CD4-positive, alpha-beta T cell (primary cell): ENCODE measurements at regions not wholly inside any gene's neighbourhood (a gene's known extent, or its start where the extent isn't known, plus 50 kb on each side); places are given as distances from the start of the nearest gene placed in this dataset.

Experiments used
- ATAC-seq: fragments of 200-7000 bp; cut with Tn5 transposase; one replicate; pipeline ENCODE4 v1.10.0; 2022; ENCODE audit warnings: mild to moderate bottlenecking; ENCODE audit not compliant: poor library complexity
- CTCF ChIA-PET: fragments of 350-600 bp; sonication (Branson Sonifier 250); formaldehyde crosslinking; loops from one replicate; lab custom pipeline; 2021; ENCODE audit warnings: antibody characterized with exemption, inconsistent platforms; lab: Charles Lee
- POLR2A ChIA-PET: fragments of 350-600 bp; sonication (Branson Sonifier 250); formaldehyde crosslinking; loops from one replicate; lab custom pipeline; 2021; ENCODE audit warnings: antibody characterized with exemption, inconsistent platforms; lab: Charles Lee
- DNase-seq, 14 experiments: peaks; one replicate each; pipeline ENCODE4 v3.0.0-alpha.2; 2013 to 2020; ENCODE audit warnings: mixed read lengths in 2 of 14
- H3K27ac ChIP-seq, 2 donors: one replicate each; pipeline versions ENCODE4 v1.5.1 to v1.7.0; 2013; ENCODE audit warnings: low read length in 2 of 2, low read depth in 1 of 2, mild to moderate bottlenecking in 1 of 2
- H3K27me3 ChIP-seq, 2 experiments: 1 replicate in 1 of 2; 2 replicates in 1 of 2; pipeline versions ENCODE4 v1.6.1 to v1.7.0; 2013; ENCODE audit warnings: low read length in 2 of 2, control low read depth in 1 of 2, mild to moderate bottlenecking in 1 of 2, moderate library complexity in 1 of 2; ENCODE audit not compliant: insufficient read depth in 2 of 2, control insufficient read depth in 1 of 2
- H3K36me3 ChIP-seq: one replicate; pipeline ENCODE4 v1.6.1; 2013; ENCODE audit warnings: low read length, control low read depth; ENCODE audit not compliant: insufficient read depth
- H3K4me1 ChIP-seq: one replicate; pipeline ENCODE4 v1.6.1; 2013; ENCODE audit warnings: low read length, control low read depth; ENCODE audit not compliant: insufficient read depth
- H3K4me3 ChIP-seq: one replicate; pipeline ENCODE4 v1.5.1; 2013; ENCODE audit warnings: mild to moderate bottlenecking, low read length, moderate library complexity
- H3K9me3 ChIP-seq, 2 experiments: 1 replicate in 1 of 2; 2 replicates in 1 of 2; pipeline versions ENCODE4 v1.6.1 to v1.7.0; 2013; ENCODE audit warnings: low read length in 2 of 2, mild to moderate bottlenecking in 2 of 2, control low read depth in 1 of 2, moderate library complexity in 1 of 2; ENCODE audit not compliant: control insufficient read depth in 1 of 2, insufficient read depth in 1 of 2
- H3K27ac Mint-ChIP-seq: one replicate; pipeline ENCODE4 v1.8.0; 2020; ENCODE audit warnings: mixed read lengths
- H3K27me3 Mint-ChIP-seq: one replicate; pipeline ENCODE4 v1.8.0; 2021; ENCODE audit warnings: mixed read lengths
- H3K36me3 Mint-ChIP-seq: one replicate; pipeline ENCODE4 v1.8.0; 2021; ENCODE audit warnings: low read depth, mixed read lengths
- H3K4me1 Mint-ChIP-seq: one replicate; pipeline ENCODE4 v1.8.0; 2021; ENCODE audit warnings: low read depth, mixed read lengths
- H3K4me3 Mint-ChIP-seq: one replicate; pipeline ENCODE4 v1.8.0; 2020; ENCODE audit warnings: mild to moderate bottlenecking, mixed read lengths
- H3K9me3 Mint-ChIP-seq: one replicate; pipeline ENCODE4 v1.8.0; 2020; ENCODE audit warnings: mixed read lengths
- intact Hi-C, 2 experiments: fragments of 100-400 bp; cut with DNase I in 1 of 2; cut with micrococcal nuclease in 1 of 2; formaldehyde crosslinking; loops; one replicate each; pipeline versions ENCODE4 v1.15.1 to v1.9.0; 2023 to 2025; cut with DNase I, micrococcal nuclease
- TF ChIP-seq, protein P1 (sequence below): fragments of 200-600 bp; IDR thresholded peaks from one replicate; pipeline ENCODE4 v1.8.0; 2022; ENCODE audit warnings: antibody characterized with exemption, mild to moderate bottlenecking

DNA sequence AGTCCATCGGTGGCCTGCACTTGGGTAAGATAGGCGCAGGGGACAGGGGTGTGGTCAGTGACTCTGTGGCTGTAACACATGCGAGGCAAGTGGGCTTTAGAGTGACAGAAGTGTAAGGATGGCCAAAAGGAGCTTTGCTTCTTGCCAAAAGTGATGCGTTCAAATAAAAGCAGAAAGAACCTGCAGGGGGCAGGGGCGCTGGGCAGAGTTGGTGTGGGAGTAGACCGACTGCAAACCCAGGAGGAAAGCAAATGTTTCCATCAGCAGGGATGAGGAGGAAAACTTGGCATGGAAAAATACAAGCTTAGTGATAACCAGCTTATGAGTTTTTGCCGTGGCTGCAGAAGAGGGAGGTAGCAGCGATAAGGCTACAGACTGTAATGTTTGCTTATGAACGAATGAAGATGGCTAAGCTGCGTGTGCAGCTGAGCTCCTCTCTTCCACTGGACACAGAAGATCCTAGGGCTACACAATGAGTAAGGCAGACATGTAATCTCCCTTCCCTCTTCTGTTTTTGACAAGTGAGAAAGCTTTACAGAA, 149.4 kb downstream of the WNT5A start:
- DNase-seq, result no peak
- CTCF ChIA-PET, result no interaction called here
- TF ChIP-seq, protein P1, sequence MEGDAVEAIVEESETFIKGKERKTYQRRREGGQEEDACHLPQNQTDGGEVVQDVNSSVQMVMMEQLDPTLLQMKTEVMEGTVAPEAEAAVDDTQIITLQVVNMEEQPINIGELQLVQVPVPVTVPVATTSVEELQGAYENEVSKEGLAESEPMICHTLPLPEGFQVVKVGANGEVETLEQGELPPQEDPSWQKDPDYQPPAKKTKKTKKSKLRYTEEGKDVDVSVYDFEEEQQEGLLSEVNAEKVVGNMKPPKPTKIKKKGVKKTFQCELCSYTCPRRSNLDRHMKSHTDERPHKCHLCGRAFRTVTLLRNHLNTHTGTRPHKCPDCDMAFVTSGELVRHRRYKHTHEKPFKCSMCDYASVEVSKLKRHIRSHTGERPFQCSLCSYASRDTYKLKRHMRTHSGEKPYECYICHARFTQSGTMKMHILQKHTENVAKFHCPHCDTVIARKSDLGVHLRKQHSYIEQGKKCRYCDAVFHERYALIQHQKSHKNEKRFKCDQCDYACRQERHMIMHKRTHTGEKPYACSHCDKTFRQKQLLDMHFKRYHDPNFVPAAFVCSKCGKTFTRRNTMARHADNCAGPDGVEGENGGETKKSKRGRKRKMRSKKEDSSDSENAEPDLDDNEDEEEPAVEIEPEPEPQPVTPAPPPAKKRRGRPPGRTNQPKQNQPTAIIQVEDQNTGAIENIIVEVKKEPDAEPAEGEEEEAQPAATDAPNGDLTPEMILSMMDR, result no peak
- no peak for ATAC-seq
- Mint-ChIP-seq H3K36me3 (no peaks in the 10 kb centered on the region), H3K27me3 (no peaks in the 10 kb centered on the region), H3K4me3 (no peak overlapping the region), H3K27ac (no peak overlapping the region), H3K4me1 (no peaks in the 10 kb centered on the region), H3K9me3 (peaks cover 4% of the 10 kb centered on the region)
- H3K9me3 ChIP-seq, result peaks cover 0 to 17% of the 10 kb centered on the region in 2 experiments
- no peaks in the 10 kb centered on the region for H3K27me3 ChIP-seq
- H3K27ac ChIP-seq, result no peak overlapping the region
- no peaks in the 10 kb centered on the region for H3K36me3 ChIP-seq
- intact Hi-C loops, result no loop called here
- H3K4me1 ChIP-seq, result no peaks in the 10 kb centered on the region
- H3K4me3 ChIP-seq, result no peak overlapping the region
- POLR2A ChIA-PET, result no interaction called here

DNA sequence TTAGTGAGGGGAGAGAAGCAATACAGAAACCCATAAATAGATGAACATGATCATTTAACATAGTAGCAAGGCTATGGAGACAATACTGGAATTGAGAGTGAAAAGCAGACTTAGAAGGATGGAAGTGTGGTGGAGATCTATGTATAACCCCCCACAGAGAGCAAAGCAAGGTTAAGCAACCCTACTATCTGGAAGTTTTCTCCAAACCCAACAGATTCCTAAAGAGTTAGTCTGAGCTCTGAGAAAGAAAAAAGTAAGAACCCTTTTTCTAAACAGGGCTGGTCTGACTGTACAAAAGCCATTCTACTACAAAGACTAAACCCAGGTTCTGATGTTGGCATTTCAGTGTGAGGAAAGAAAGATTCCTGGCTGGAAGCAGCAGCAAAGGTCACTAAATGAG, 153.2 kb downstream of the WNT5A start:
- H3K36me3 Mint-ChIP-seq, result no peaks in the 10 kb centered on the region
- intact Hi-C loops, result no loop called here
- Histone ChIP-seq H3K4me3 (no peak overlapping the region), H3K27ac (no peak overlapping the region), H3K36me3 (no peaks in the 10 kb centered on the region), H3K4me1 (no peaks in the 10 kb centered on the region), H3K27me3 (no peaks in the 10 kb centered on the region), H3K9me3 (peaks cover 0 to 24% of the 10 kb centered on the region in 2 experiments)
- peaks cover 2% of the 10 kb centered on the region for H3K9me3 Mint-ChIP-seq
- no peak for ATAC-seq
- H3K4me1 Mint-ChIP-seq, result no peaks in the 10 kb centered on the region
- CTCF ChIA-PET, result no interaction called here
- H3K27me3 Mint-ChIP-seq, result no peaks in the 10 kb centered on the region
- no peak overlapping the region for H3K27ac Mint-ChIP-seq
- TF ChIP-seq, protein P1, result no peak
- DNase-seq, result no peak
- no peak overlapping the region for H3K4me3 Mint-ChIP-seq
- POLR2A ChIA-PET, result no interaction called here

DNA sequence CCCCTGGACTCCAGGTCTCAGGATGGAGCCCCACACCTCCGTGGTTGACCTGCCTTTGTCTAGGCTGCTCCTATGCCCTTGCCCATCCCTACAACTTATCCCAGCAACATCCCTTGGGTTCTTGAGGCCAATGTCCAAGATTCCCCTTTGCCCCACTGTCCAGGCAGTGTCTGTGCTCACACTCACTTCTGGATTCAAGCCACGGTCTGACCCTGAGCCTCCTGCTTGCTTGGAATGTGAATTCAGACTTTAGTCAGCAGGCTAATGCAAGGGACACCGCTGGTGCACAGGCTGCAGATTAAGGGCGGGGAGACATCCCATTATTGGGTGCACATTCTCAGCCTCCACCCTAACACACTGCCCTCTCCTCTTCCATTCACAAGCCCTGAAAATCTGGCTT, 154.1 kb downstream of the WNT5A start:
- no peak for ATAC-seq
- CTCF ChIA-PET, result no interaction called here
- intact Hi-C loops, result no loop called here
- Histone ChIP-seq H3K9me3 (peaks cover 0 to 24% of the 10 kb centered on the region in 2 experiments), H3K36me3 (no peaks in the 10 kb centered on the region), H3K4me3 (no peak overlapping the region), H3K27ac (no peak overlapping the region), H3K4me1 (no peaks in the 10 kb centered on the region), H3K27me3 (no peaks in the 10 kb centered on the region)
- TF ChIP-seq, protein P1, result no peak
- Mint-ChIP-seq H3K27ac (no peak overlapping the region), H3K36me3 (no peaks in the 10 kb centered on the region), H3K9me3 (peaks cover 2% of the 10 kb centered on the region), H3K27me3 (no peaks in the 10 kb centered on the region), H3K4me3 (no peak overlapping the region), H3K4me1 (no peaks in the 10 kb centered on the region)
- POLR2A ChIA-PET, result no interaction called here
- DNase-seq, result no peak
